ENCODE measurements at regions not wholly inside any gene's neighbourhood (a gene's known extent, or its start where the extent isn't known, plus 50 kb on each side); places are given as distances from the start of the nearest gene placed in this dataset.
A peak's percentile ranks its signal among the peaks of the same experiment; 100 is the strongest.
"Not testable (repeated sequence)": the region's sequence is repeated elsewhere in the genome, so short reads cannot be mapped to it uniquely, and the experiment has no call there.

DNA sequence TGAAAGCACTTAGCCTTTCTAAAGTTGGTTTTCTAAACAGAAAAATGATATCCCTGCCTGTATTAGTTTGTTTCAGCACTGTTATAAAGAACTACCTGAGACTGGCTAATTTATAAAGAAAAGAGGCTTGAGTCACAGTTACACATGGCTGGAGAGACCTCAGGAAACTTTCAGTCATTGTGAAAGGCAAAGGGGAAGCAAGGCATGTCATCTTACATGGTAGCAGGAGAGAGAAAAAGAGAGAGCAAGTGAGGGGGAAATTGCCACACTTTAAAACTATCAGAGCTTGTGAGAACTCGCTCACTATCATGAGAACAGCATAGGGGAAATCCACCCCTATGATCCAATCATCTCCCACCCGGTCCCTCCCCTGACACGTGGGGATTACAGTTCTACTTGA lies 64.9 kb downstream of the FAM170A start:
- no peak for ATAC-seq

DNA sequence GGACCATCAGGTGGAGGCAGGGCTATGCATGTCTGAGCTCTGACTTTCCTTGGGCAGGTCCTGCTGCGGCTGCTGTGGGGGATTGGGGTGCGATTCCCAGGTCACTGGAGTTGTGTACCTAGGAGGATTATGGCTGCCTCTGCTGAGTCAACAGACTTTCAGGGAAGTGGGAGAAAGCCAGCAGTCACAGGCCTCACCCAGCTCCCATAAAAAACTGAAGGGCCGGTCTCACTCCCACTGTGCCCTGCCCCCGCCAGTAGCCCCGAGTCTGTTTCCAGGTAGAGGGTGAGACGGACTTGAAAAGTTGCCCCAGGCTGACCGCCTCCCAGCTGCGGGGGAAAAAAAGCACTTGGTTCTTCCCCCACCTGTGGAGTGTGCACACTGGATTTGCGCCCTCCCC lies 76.7 kb downstream of the FAM170A start:
- ATAC-seq: no peak

DNA sequence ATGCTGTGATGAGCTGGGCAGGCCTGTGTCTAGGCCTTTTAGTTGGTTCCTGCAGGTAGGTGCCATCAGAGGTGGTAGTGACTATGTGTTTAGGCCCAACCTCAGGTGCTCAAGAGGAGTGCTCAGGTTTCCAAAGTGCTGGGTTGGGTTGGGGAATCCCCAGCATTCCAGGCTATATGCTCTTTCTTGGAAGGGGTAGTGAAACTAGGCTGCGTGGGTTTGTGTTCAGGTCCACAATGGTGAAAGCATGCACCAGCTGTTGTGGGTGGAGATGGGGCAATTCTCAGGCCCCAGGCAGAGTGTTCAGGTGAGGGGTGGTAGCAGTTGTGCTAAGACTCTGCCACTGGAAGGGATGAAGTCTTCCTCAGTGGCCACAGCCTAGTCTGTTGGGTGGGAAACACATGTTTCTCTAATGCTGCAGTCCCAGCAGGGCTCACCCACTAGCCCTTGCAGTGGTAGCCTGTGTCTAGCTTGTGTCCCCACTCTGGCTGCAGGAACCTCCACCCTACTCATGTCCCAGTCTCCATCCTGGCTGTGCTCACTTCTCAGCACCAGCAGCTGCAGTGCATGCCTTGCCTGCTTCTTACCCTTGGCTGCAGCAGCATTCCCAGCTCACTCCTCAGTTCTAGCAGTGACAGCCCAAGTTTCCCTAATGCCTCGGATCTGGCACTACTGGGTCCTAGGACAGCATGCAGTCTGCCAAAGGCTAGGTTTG lies 78.9 kb downstream of the FAM170A start:
- ATAC-seq: peak; percentile 15

DNA sequence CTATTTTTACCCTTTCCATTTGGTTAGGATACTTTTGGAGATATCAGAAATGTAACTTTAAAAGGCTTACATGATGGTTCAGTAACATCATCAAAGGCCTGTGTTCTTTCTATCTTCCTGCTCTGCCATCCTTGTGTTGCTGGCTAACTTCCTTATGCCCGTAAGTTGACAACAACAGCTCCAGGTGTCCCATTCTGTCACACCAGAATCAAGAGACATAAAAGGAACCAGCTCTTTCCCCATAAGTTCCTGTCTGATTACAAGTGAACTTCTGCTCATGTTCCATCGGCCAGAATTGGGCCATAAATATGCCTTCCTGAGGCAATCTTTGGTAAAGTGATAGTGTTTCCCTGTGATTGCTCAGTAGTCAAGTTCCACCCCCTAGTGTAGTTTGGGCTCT lies 92.4 kb downstream of the FAM170A start:
- ATAC-seq: no peak

DNA sequence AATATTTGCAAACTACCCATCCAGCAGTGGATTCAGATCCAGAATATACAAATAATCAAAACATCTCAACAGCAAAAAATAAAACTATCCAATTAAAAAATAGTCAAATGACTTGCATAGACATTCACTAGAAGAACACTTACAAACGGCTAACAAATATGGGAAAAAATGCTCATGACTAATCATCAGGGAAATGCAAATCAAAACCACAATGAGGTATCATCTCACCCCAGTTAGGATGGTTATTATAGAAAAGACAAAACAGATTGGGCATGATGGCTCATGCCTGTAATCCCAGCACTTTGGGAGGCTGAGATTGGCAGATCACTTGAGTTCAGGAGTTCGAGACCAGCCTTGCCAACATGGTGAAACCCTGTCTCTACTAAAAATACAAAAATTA lies 95.9 kb downstream of the FAM170A start:
- ATAC-seq: not testable (repeated sequence)

DNA sequence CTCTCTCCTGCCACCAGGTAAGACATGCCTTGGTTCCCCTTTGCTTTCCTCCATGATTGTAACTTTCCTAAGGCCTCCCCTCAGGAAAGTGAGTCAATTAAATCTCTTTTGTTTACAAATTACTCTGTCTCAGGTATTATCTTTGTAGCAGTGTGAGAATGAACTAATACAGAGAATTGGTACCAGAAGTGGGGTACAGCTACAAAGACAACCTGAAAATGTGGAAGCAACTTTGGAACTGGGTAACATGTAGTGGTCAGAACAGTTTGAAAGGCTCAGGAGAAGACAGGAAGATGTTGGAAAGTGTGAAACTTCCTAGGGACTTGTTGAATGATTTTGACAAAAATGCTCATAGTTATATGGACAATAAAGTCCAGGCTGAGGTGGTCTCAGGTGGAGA lies 97.2 kb downstream of the FAM170A start:
- ATAC-seq: no peak

DNA sequence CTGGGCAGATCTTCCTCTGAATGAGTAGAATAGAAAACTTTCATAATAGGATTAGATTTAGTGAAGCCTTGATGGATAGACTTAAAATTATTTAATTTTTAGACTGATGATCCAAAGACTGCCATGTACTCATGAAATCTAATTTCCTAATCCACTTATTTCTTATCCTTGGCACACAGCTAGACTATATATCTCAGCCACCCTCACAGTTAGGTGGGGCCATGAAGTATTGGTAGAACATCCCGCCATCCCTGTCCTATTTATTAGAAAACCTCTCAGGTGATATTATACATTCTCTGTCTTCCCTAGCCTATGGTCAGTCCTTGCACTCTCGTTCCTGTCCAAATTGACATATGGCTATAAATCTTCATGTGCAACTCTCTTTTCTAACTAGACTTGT lies 110.9 kb downstream of the FAM170A start:
- ATAC-seq: no peak

DNA sequence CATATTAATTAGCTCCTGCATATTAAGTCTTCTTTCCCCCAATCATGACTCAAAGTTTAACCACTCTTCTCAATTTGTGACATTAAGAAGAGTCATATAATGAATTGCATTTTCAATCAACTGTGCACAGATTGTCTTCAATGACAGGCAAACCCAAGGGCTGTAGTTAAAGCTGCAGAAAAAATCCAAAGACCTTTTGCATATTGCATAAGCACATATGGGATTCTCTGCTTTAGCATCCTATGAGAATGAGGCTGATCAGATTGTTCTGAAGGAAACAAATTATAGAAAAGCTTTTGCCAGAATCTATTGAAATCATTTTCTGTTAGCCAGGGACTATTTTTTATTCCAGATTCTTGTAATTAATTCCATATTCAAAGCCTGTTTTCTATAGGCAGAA lies 112.3 kb downstream of the FAM170A start:
- ATAC-seq: no peak

DNA sequence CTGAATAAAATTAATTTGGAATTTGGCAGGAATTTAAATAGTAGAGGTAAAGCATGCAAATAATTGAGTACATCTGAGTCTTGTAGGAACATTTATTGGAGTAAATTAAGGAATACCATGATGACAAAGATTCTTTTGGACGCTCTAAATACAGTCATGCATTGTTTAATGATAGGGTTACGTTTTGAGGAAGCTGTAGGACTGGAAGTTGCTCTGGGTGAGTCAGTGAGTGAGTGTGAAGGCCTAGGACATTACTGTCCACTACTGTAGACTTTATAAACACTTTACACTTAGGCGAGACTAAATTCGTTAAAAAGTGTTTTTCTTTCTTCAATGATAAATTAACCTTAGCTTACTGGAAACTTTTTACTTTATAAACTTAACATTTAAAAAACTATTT lies 113.0 kb downstream of the FAM170A start:
- ATAC-seq: peak; percentile 65

DNA sequence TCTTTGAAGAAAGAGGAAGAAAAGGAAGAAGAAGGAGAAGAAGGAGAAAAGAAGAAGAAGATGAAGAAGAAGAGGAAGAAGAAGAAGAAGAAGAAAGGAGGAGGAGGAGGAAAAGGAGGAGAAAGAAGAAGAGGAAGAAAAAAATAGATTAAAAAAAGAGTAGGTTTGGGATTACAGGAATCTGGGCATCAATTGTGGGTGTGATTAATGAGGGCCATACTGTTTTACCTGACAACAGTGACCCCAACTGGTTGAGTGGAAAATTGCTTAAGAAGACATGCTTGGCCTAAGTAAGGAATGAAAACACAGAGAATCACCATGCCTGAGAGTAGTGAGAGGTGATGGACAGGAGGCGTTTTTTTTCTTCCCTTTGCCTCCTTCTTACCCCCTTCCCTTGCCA lies 114.6 kb downstream of the FAM170A start:
- peak; percentile 63 for ATAC-seq

DNA sequence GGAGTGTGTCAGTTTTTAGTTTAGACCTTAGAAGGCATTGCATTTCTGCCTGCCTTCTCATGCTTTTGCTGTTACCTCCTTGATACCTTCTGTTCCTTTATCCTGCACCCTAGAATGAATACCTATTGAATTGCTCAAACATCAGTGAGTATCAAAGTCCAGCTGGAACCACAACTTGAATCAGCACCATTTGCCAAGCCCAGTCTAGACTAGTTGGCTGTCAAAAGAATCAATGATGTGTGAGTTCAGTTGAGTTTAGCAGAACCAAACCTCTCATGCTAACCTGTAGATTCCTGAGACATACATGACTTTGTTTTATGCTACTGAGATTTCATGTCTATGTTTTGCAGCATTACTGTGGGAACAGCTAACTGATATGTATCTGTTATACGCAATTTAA lies 116.6 kb downstream of the FAM170A start:
- ATAC-seq: peak; percentile 33

DNA sequence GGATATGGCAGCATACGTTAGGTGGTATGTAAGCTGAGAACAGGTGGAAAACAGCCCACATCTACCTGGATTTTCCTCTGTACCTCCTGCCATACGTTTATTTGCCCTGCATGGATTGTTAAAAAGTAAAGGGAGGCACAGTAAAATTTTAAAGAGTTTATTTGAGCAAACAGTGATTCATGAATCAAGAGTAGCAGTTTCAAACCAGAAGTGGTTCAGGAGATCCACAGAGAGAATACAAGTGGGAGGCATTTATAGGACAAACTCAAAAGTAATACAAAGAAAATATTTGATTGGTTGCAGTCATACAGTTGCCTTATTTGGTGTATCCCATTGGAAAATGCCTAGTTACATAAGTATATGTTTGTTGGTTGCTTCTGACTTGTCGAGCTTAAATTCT lies 117.6 kb downstream of the FAM170A start:
- no peak for ATAC-seq

DNA sequence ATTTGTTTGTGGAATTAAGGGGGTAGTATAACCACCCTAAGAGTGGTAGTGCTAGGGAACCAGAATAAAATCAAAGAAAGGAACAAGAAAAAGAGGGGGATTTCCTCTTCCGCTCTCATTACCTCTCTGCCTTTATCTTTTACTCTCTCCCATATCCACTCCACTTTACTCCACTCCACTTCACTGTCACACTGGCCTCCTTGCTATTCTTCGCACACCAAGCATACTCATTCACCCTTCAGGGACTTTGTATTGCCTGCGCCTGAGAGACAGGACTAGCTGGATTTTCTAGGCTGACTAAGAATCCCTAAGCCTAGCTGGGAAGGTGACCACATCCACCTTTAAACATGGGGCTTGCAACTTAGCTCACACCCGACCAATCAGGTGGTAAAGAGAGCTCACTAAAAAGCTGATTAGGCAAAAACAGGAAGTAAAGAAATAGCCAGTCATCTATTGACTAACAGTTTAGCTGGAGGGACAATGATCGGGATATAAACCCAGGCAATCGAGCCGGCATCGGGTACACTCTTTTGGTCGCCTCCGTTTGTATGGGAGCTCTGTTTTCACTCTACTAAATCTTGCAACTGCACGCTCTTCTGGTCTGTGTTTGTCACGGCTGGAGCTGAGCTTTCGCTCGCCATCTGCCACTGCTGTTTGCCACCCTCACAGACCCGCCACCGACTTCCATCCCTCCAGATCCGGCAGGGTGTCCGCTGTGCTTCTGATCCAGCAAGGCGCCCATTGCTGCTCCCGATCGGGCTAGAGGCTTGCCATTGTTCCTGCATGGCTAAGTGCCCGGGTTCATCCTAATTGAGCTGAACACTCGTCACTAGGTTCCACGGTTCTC lies 121.8 kb downstream of the FAM170A start:
- peak; percentile 84 for ATAC-seq

DNA sequence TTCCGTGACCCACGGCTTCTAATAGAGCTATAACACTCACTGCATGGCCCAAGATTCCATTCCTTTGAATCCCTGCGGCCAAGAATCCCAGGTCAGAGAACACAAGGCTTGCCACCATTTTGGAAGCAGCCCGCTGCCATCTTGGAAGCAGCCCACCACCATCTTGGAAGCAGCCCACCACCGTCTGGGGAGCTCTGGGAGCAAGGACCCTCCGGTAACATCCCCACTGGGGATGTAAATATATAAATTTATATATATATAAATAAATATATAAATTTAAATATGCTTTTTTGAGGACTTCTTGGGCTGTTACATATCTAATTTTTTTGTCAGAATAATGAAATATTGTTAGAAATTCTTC lies 122.4 kb downstream of the FAM170A start:
- no peak for ATAC-seq

DNA sequence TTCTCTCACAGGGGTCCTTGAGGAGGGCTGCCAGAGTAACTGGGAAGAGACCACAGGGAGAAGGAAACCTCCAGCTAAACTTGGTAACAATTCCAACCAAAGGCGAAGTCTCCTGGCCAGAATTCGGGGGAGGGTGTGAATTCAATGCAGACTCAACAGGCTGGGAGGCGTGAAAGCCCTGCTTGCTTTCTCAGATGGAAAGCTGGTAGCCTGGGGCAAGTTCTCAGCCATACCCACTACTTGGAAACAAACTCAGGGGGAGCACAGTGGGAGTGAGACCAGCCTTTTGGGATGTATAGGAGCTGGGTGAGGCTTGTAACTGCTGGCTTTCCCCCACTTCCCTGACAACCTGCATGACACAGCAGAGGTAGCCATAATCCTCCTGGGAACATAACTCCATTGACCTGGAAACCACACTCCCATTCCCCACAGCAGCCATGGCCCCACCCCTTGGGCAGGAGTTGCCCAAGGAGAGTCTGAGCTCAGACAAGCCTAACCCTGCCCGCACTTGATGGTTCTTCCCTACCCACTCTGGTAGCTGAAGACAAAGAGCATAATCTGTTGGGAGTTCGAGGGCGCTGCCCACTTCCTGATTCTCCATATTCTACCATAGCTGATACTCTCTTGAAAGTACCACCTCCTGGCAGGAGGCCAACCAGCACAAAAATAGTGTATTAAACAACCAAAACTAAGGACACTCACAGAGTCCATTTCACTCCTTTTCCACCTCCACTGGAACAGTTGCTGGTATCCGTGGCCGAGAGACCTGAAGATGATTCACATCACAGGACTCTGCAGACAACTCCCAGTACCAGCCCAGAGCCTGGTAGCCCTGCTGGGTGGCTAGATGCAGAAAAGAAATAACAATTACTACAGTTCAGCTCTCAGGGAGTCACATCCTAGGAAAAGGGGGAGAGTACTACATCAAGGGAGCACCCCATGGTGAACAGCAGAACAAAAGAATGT lies 123.8 kb downstream of the FAM170A start:
- peak; percentile 97 for ATAC-seq

DNA sequence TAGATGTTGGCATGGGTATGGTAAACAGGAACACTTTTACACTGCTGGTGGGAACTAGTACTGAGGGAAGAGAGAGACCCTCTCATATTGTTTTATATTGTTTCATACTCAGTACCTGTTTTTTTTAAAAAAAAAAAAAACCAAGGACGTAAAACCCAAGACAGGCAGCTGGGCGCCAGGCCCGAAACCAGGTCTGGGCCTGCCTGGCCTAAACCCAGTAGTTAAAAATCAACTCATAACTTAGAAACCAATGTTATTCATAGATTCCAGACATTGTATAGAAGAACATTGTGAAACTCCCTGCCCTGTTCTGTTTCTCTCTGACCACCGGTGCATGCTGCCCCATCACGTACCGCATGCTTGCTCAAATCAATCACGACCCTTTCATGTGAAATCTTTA lies 125.5 kb downstream of the FAM170A start:
- not testable (repeated sequence) for ATAC-seq

DNA sequence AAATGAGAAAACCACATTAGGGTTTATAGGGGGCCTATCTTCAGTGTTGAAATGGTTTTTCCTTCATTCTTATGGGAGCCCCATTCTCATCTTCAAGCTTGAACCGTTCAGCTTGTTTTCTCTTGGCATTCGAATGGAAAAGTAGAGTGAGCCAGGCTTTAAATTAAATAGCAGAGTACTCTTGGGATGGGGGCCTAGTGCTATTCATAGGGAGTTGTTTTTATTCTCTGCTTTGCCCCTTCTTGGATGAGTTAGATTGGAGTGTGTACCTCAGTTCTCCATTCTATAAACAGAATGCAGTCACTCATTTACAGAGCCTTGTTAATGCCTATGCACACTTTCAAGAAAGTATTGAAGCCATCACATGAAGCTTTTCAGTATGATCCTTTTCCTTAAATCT lies 127.9 kb downstream of the FAM170A start:
- no peak for ATAC-seq

DNA sequence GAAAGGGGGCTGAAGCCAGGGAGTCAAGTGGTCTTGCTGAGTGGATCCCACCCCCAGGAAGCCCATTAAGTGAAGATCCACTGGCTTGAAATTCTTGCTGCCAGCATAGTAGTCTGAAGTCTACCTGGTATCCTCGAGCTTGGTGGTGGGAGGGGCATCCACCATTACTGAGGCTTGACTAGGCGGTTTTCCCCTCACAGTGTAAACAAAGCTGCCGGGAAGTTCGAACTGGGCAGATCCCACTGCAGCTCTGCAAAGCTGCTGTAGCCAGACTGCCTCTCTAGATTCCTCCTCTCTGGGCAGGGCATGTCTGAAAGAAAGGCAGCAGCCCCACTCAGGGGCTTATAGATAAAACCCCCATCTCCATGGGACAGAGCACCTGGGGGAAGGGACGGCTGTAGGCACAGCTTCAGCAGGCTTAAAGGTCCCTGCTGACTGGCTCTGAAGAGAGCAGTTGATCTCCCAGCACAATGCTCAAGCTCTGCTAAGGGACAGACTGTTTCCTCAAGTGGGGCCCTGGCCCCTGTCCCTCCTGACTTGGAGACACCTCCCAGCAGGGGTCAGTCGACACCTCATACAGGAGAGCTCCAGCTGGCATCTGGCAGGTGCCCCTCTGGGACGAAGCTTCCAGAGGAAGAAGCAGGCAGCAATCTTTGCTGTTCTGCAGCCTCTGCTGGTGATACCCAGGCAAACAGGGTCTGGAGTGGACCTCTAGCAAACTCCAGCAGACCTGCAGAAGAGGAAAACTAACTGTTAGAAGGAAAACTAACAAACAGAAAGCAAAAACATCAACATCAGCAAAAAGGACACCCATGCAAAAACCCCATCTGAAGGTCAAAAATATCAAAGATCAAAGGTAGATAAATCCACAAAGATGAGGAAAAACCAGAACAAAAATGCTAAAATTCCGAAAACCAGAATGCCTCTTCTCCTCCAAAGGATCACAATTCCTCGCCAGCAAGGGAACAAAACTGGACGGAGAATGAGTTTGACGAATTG lies 140.6 kb downstream of the FAM170A start:
- not testable (repeated sequence) for ATAC-seq

DNA sequence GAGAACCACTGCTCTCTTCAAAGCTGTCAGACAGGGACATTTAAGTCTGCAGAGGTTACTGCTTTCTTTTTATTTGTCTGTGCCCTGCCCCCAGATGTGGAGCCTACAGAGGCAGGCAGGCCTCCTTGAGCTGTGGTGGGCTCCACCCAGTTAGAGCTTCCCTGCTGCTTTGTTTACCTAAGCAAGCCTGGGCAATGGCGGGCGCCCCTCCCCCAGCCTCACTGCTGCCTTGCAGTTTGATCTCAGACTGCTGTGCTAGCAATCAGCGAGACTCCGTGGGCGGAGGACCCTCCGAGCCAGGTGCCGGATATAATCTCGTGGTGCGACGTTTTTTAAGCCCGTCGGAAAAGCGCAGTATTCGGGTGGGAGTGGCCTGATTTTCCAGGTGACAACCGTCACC lies 150.8 kb downstream of the FAM170A start:
- ATAC-seq: not testable (repeated sequence)

DNA sequence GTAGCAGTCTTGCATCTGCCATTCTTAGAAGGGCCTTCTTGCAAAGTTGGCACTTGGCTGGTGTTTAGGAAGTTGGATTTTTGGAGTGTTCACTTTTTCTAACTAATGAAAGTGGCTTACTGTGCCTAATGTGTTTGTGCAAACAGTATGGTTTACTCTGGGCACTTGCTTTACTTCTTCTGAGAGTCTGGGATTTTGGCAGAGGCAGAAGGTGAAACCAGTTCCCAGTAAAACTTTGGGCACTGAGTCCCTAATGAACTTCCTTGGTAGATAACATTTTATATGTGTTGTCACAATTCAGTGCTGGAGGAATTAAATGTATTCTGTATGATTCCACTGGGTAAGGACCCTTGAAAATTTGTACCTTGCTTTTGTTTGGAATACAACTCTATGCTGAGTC lies 155.7 kb downstream of the FAM170A start:
- no peak for ATAC-seq

DNA sequence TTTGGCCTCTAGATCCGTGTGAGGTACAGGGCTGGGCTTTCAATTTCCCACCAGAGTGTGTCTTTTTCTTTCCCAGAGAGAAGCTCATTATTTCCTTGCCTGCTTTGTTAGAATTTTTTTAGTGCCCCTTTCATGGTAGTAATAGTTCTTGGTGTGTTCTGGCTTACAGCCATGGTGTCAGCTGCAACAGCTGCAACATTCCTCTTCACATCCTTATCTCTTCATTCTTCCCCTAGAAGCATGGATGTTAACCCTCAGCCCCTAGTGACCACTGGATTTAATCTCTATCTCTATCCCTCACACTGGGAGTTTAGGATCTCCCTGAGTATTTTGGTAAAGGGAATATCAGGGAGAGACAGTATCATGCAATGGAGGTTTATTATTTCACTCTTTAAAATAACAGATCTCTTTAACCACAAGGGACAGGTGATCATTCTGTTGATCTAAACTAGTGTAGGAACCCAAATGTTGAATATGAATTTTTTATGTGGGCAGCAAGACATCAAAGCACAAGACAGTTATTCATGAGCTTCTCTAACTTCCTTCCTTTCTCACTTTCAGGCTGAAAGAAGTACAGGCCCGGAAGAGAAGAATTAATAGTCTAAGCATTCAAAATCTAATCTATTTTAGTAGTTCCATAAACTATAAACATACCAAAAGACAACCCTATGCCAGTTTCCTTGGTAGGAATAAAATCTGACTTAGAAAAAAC lies 160.2 kb downstream of the FAM170A start:
- ATAC-seq: no peak

Data from esophagus mucosa (tissue), 1 donor.